Inflammatory macrophage treated with lipopolysaccharide for 1 hour (primary cell): ENCODE measurements at regions not wholly inside any gene's neighbourhood (a gene's known extent, or its start where the extent isn't known, plus 50 kb on each side); places are given as distances from the start of the nearest gene placed in this dataset.

ENCODE experiments used
- DNase-seq, 2 donors: peaks; one replicate each; pipeline ENCODE4 v3.0.0-alpha.2; 2020 to 2022

GRCh38 chr9:14560194-14560593 lies 133.0 kb downstream of the ZDHHC21 start:
- no peak for DNase-seq

- no peak for DNase-seq
Observed at GRCh38 chr9:14554886-14555285, 138.3 kb downstream of the ZDHHC21 start.

GRCh38 chr9:14547245-14548060 lies 145.8 kb downstream of the ZDHHC21 start:
- DNase-seq, result no peak

GRCh38 chr9:14546693-14547092 lies 146.5 kb downstream of the ZDHHC21 start:
- DNase-seq, result no peak

GRCh38 chr9:14542071-14542470 lies 151.2 kb downstream of the ZDHHC21 start:
- DNase-seq, result no peak

- no peak for DNase-seq
Observed at GRCh38 chr9:14538526-14538925, 154.7 kb downstream of the ZDHHC21 start.

- no peak for DNase-seq
Observed at GRCh38 chr9:14535161-14535955, 157.9 kb downstream of the ZDHHC21 start.

GRCh38 chr9:14533867-14534640 lies 159.2 kb downstream of the ZDHHC21 start:
- DNase-seq, result no peak

GRCh38 chr9:14532456-14533115 lies 160.6 kb downstream of the ZDHHC21 start:
- DNase-seq, result no peak

GRCh38 chr9:14531341-14532269 lies 161.6 kb downstream of the ZDHHC21 start:
- DNase-seq, result no peak

- no peak for DNase-seq
Observed at GRCh38 chr9:14530841-14531240, 162.4 kb downstream of the ZDHHC21 start.

GRCh38 chr9:14530366-14530765 lies 162.9 kb downstream of the ZDHHC21 start:
- DNase-seq, result no peak

GRCh38 chr9:14529629-14530028 lies 163.6 kb downstream of the ZDHHC21 start:
- no peak for DNase-seq

GRCh38 chr9:14529054-14529453 lies 164.2 kb downstream of the ZDHHC21 start:
- DNase-seq, result no peak

- no peak for DNase-seq
Observed at GRCh38 chr9:14526504-14526903, 166.7 kb downstream of the ZDHHC21 start.

GRCh38 chr9:14525856-14526255 lies 167.4 kb downstream of the ZDHHC21 start:
- DNase-seq, result no peak

GRCh38 chr9:14524873-14525515 lies 168.2 kb downstream of the ZDHHC21 start:
- DNase-seq, result no peak

- no peak for DNase-seq
Observed at GRCh38 chr9:14523545-14523944, 169.7 kb downstream of the ZDHHC21 start.

- no peak for DNase-seq
Observed at GRCh38 chr9:14522627-14523379, 170.4 kb downstream of the ZDHHC21 start.

GRCh38 chr9:14520341-14520740 lies 172.9 kb downstream of the ZDHHC21 start:
- DNase-seq, result no peak
